H1 (cell line): ENCODE measurements at regions not wholly inside any gene's neighbourhood (a gene's known extent, or its start where the extent isn't known, plus 50 kb on each side); places are given as distances from the start of the nearest gene placed in this dataset.

ENCODE experiments used
- CTCF ChIA-PET: fragments of 300-600 bp; sonication (Branson Sonifier 250); formaldehyde crosslinking; loops from one replicate; lab custom pipeline; 2021; ENCODE audit not compliant: partially characterized antibody; lab: Charles Lee
- POLR2A ChIA-PET: fragments of 300-600 bp; sonication (Branson Sonifier 250); formaldehyde crosslinking; loops from one replicate; lab custom pipeline; 2021; ENCODE audit warnings: inconsistent platforms; ENCODE audit not compliant: partially characterized antibody; lab: Charles Lee
- DNase-seq, 2 experiments: peaks; one replicate each; pipeline versions ENCODE4 v3.0.0 to v3.0.0-alpha.2; 2010 to 2022; ENCODE audit warnings: low spot score in 2 of 2, low read depth in 1 of 2, mixed read lengths in 1 of 2
- FAIRE-seq: peaks from 2 replicates; lab custom pipeline; 2011; peaks lifted over from hg19 to GRCh38; lab: Jason Lieb, UNC
- H2AFZ ChIP-seq: 2 replicates; pipeline ENCODE4 v1.8.1; 2012; ENCODE audit warnings: low read length, inconsistent platforms
- H2AK5ac ChIP-seq: 2 replicates; pipeline ENCODE4 v1.6.1; 2013; ENCODE audit warnings: low read depth, low read length
- H2BK120ac ChIP-seq: replicated peaks from 2 replicates; pipeline ENCODE3; 2013; ENCODE audit warnings: low read depth, low read length, inconsistent platforms
- H2BK12ac ChIP-seq: 2 replicates; pipeline ENCODE4 v1.6.1; 2013; ENCODE audit warnings: low read depth, low read length
- H2BK15ac ChIP-seq: 2 replicates; pipeline ENCODE4 v1.6.1; 2013; ENCODE audit warnings: low read length
- H2BK20ac ChIP-seq: 2 replicates; pipeline ENCODE4 v1.6.1; 2013; ENCODE audit warnings: low read length
- H2BK5ac ChIP-seq: 2 replicates; pipeline ENCODE4 v1.6.1; 2013; ENCODE audit warnings: low read depth, low read length
- H3K14ac ChIP-seq: 2 replicates; pipeline ENCODE4 v1.6.1; 2013; ENCODE audit warnings: inconsistent platforms; ENCODE audit not compliant: insufficient read length
- H3K18ac ChIP-seq: 2 replicates; pipeline ENCODE4 v1.6.1; 2013; ENCODE audit warnings: low read length; ENCODE audit errors: extremely low read depth
- H3K23ac ChIP-seq: 2 replicates; pipeline ENCODE4 v1.6.1; 2013; ENCODE audit warnings: inconsistent platforms; ENCODE audit not compliant: insufficient read length
- H3K23me2 ChIP-seq: 2 replicates; pipeline ENCODE4 v1.6.1; 2013; ENCODE audit warnings: low read depth, low read length
- H3K27ac ChIP-seq: 2 replicates; pipeline ENCODE4 v1.6.1; 2011; ENCODE audit warnings: low read depth, low read length, inconsistent platforms
- H3K27me3 ChIP-seq, 4 experiments: replicated peaks in 1 of 4; 1 replicate in 1 of 4; 2 replicates in 3 of 4; pipeline versions ENCODE4 v1.6.1 to v1.8.1; 2011 to 2013; ENCODE audit warnings: low read length in 3 of 4, mild to moderate bottlenecking in 3 of 4, inconsistent platforms in 2 of 4, mixed read lengths in 2 of 4, moderate library complexity in 1 of 4; ENCODE audit not compliant: control insufficient read depth in 3 of 4, insufficient read depth in 3 of 4; ENCODE audit errors: extremely low read depth in 1 of 4
- H3K36me3 ChIP-seq, 4 experiments: 2 replicates each; pipeline versions ENCODE4 v1.6.1 to v1.8.1; 2011 to 2013; ENCODE audit warnings: mild to moderate bottlenecking in 4 of 4, low read length in 3 of 4, moderate library complexity in 2 of 4, control low read depth in 1 of 4, inconsistent platforms in 1 of 4; ENCODE audit not compliant: insufficient read depth in 4 of 4, control insufficient read depth in 2 of 4
- H3K4ac ChIP-seq: replicated peaks from 2 replicates; pipeline ENCODE3; 2013; ENCODE audit warnings: low read length, low read depth, mixed read lengths, inconsistent platforms; ENCODE audit not compliant: insufficient read length
- H3K4me1 ChIP-seq, 4 experiments: replicated peaks in 1 of 4; 1 replicate in 1 of 4; 2 replicates in 3 of 4; pipeline versions ENCODE4 v1.6.1 to v1.8.1; 2011 to 2013; ENCODE audit warnings: low read length in 3 of 4, inconsistent platforms in 2 of 4, mixed read lengths in 1 of 4; ENCODE audit not compliant: insufficient read depth in 4 of 4, control insufficient read depth in 3 of 4
- H3K4me2 ChIP-seq, 2 experiments: 2 replicates each; pipeline versions ENCODE4 v1.6.1 to v1.8.1; 2011 to 2013; ENCODE audit warnings: low read depth in 2 of 2, low read length in 2 of 2, control low read depth in 1 of 2, inconsistent platforms in 1 of 2, mild to moderate bottlenecking in 1 of 2; ENCODE audit not compliant: insufficient read depth in 1 of 2
- H3K4me3 ChIP-seq, 4 experiments: fragments of 200-600, 300-600 bp in 1 of 4; sonication (generic), shearing (Covaris generic), sonication (Bioruptor Twin) in 1 of 4; 2 replicates each; pipeline versions ENCODE4 v1.5.1 to v1.8.1; 2011 to 2016; ENCODE audit warnings: low read length in 4 of 4, low read depth in 3 of 4, control low read depth in 2 of 4, inconsistent platforms in 2 of 4, mild to moderate bottlenecking in 2 of 4, mixed read lengths in 1 of 4, moderate library complexity in 1 of 4; ENCODE audit not compliant: insufficient read depth in 2 of 4; ENCODE audit errors: extremely low read depth in 1 of 4
- H3K56ac ChIP-seq: replicated peaks from 2 replicates; pipeline ENCODE3; 2013; ENCODE audit warnings: low read depth, mild to moderate bottlenecking, mixed read lengths, low read length, inconsistent platforms; ENCODE audit not compliant: insufficient read length
- H3K79me1 ChIP-seq: 2 replicates; pipeline ENCODE4 v1.6.1; 2013; ENCODE audit warnings: low read depth, low read length, control low read depth
- H3K79me2 ChIP-seq, 2 experiments: 2 replicates each; pipeline versions ENCODE4 v1.6.1 to v1.8.1; 2012 to 2013; ENCODE audit warnings: low read length in 2 of 2, mild to moderate bottlenecking in 2 of 2, inconsistent platforms in 1 of 2; ENCODE audit not compliant: insufficient read depth in 2 of 2, control insufficient read depth in 1 of 2
- H3K9ac ChIP-seq, 4 experiments: replicated peaks in 1 of 4; 1 replicate in 1 of 4; 2 replicates in 3 of 4; pipeline versions ENCODE4 v1.6.1 to v1.8.1; 2011 to 2013; ENCODE audit warnings: low read depth in 3 of 4, low read length in 3 of 4, control low read depth in 2 of 4, mild to moderate bottlenecking in 2 of 4, moderate library complexity in 2 of 4, inconsistent platforms in 1 of 4; ENCODE audit errors: extremely low read depth in 1 of 4
- H3K9me3 ChIP-seq, 2 experiments: 2 replicates each; pipeline versions ENCODE4 v1.6.1 to v1.8.1; 2012 to 2013; ENCODE audit warnings: mild to moderate bottlenecking in 2 of 2, moderate library complexity in 2 of 2, control low read depth in 1 of 2, inconsistent platforms in 1 of 2, low read depth in 1 of 2, low read length in 1 of 2, mixed read lengths in 1 of 2; ENCODE audit not compliant: insufficient read depth in 2 of 2
- H4K20me1 ChIP-seq, 2 experiments: replicated peaks in 1 of 2; 2 replicates each; pipeline versions ENCODE3 to v1.8.1; 2011 to 2013; ENCODE audit warnings: inconsistent platforms in 2 of 2, low read length in 2 of 2, mild to moderate bottlenecking in 1 of 2; ENCODE audit not compliant: insufficient read depth in 2 of 2, control insufficient read depth in 1 of 2
- H4K5ac ChIP-seq: 2 replicates; pipeline ENCODE4 v1.6.1; 2013; ENCODE audit warnings: low read length, low read depth, mixed read lengths, inconsistent platforms; ENCODE audit not compliant: insufficient read length
- H4K8ac ChIP-seq: 2 replicates; pipeline ENCODE4 v1.8.0; 2013; ENCODE audit warnings: mild to moderate bottlenecking, moderate library complexity, low read length, inconsistent platforms; ENCODE audit not compliant: insufficient read depth; ENCODE audit errors: extremely low read depth
- H4K91ac ChIP-seq: replicated peaks from 2 replicates; pipeline ENCODE3; 2013; ENCODE audit warnings: low read length, mixed read lengths, inconsistent platforms; ENCODE audit not compliant: insufficient read length
- CBX8 ChIP-seq: fragments of 300-800, 300-1000 bp; sonication (generic); IDR thresholded peaks from 2 replicates; pipeline ENCODE4 v1.7.1; 2016; ENCODE audit warnings: low read depth, low read length, borderline replicate concordance
- CEBPB ChIP-seq: IDR thresholded peaks from 2 replicates; pipeline ENCODE4 v1.6.1; 2012; ENCODE audit warnings: low read depth, low read length
- EZH2 ChIP-seq: fragments of 200-600 bp; sonication (generic); IDR thresholded peaks from 2 replicates; pipeline ENCODE4 v1.7.1; 2012; ENCODE audit warnings: low read depth, mild to moderate bottlenecking, moderate library complexity, low read length, inconsistent platforms; ENCODE audit not compliant: severe bottlenecking
- FOSL1 ChIP-seq: IDR thresholded peaks from 2 replicates; pipeline ENCODE4 v1.6.1; 2011; ENCODE audit warnings: mild to moderate bottlenecking, low read depth, low read length, moderate library complexity; ENCODE audit not compliant: insufficient read depth
- JUN ChIP-seq: IDR thresholded peaks from 2 replicates; pipeline ENCODE4 v1.6.1; 2011; ENCODE audit warnings: low read depth, mild to moderate bottlenecking, improper control_type of control experiment, low read length
- KDM1A ChIP-seq: fragments of 200-600, 300-600 bp; sonication (generic); IDR thresholded peaks from 2 replicates; pipeline ENCODE4 v1.7.1; 2016; ENCODE audit warnings: mild to moderate bottlenecking, low read length, borderline replicate concordance
- MAFK ChIP-seq: IDR thresholded peaks from 2 replicates; pipeline ENCODE4 v1.6.1; 2012; ENCODE audit warnings: low read depth, mild to moderate bottlenecking, improper control_type of control experiment, low read length
- RNF2 ChIP-seq: fragments of 200-900, 300-1000 bp; sonication (generic); IDR thresholded peaks from 2 replicates; pipeline ENCODE4 v1.7.1; 2016; ENCODE audit warnings: borderline replicate concordance, low read depth, mild to moderate bottlenecking, antibody characterized with exemption, low read length; ENCODE audit not compliant: poor library complexity, severe bottlenecking; ENCODE audit errors: missing control alignments
- SIRT6 ChIP-seq: IDR thresholded peaks from one replicate; pipeline ENCODE4 v1.7.1; 2012; ENCODE audit warnings: low read length, inconsistent platforms
- SP1 ChIP-seq: IDR thresholded peaks from 2 replicates; pipeline ENCODE4 v1.6.1; 2011; ENCODE audit warnings: low read depth, low read length
- SP2 ChIP-seq: IDR thresholded peaks from 2 replicates; pipeline ENCODE4 v1.6.1; 2012; ENCODE audit warnings: mild to moderate bottlenecking, low read length, inconsistent platforms
- TBP ChIP-seq: IDR thresholded peaks from 2 replicates; pipeline ENCODE4 v1.6.1; 2011; ENCODE audit warnings: low read depth, low read length, improper control_type of control experiment
- TEAD4 ChIP-seq: IDR thresholded peaks from 2 replicates; pipeline ENCODE4 v1.6.1; 2012; ENCODE audit warnings: low read depth, low read length, inconsistent platforms, mixed read lengths
- WGBS, 2 experiments: shearing (Covaris generic) in 1 of 2; methylation state at CpG; one replicate each; pipeline versions ENCODE4 v1.1.6 to v1.1.7; 2013 to 2015; ENCODE audit warnings: low lambda C conversion rate in 2 of 2, mixed read lengths in 2 of 2, inconsistent platforms in 1 of 2, low coverage in 1 of 2, missing lambda C conversion rate in 1 of 2; ENCODE audit not compliant: insufficient replicate concordance in 2 of 2, insufficient coverage in 1 of 2, insufficient read length in 1 of 2; ENCODE audit errors: extremely low coverage in 1 of 2, missing lambda C conversion rate in 1 of 2; 5-methylcytosine and 5-hydroxymethylcytosine counted together
- TF ChIP-seq, protein P1 (sequence below): IDR thresholded peaks from 2 replicates; pipeline ENCODE4 v1.6.1; 2011; ENCODE audit warnings: low read length, improper control_type of control experiment

DNA sequence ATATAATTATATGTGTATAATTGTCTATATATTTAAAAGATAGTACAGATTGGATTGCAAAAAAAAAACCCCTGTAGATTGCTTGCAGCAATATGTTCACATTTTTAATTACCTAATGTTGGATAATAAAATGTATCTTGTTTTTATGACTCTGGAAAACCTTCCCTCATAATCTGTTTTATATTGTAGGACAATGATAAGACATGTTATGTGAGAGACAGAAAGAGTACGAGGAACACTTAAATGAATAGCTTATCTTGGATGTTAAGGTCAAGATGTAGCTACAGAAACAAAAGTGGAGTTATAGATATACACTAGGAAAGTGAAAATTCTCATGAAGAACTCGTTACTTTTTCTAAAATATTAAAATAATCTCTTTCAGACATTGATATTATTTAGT is 691.6 kb upstream of the IMPG1 start:
- H4K8ac ChIP-seq: no peak overlapping the region
- no peak for FAIRE-seq

More for the DNA sequence above, 691.6 kb upstream of the IMPG1 start:
- CTCF ChIA-PET: interaction anchor here (1.0 kb wide), 1 partner anchor 23 kb away, joined by 3 read pairs; no protein-coding TSS in a partner anchor
- Histone ChIP-seq H3K9me3 (no peaks in the 10 kb centered on the region), H2AK5ac (no peak overlapping the region), H3K79me2 (no peaks in the 10 kb centered on the region), H3K18ac (no peak overlapping the region), H2BK20ac (no peak overlapping the region), H3K27ac (no peak overlapping the region), H2BK15ac (no peak overlapping the region), H3K27me3 (no peaks in the 10 kb centered on the region), H3K4me2 (no peak overlapping the region), H2AFZ (no peak overlapping the region), H2BK12ac (no peak overlapping the region), H4K5ac (no peak overlapping the region), H3K4me3 (no peak overlapping the region), H4K91ac (no peak overlapping the region), H3K23ac (no peak overlapping the region), H2BK120ac (no peak overlapping the region), H3K14ac (no peak overlapping the region), H3K23me2 (no peaks in the 10 kb centered on the region), H4K20me1 (no peaks in the 10 kb centered on the region), H3K79me1 (no peaks in the 10 kb centered on the region), H3K56ac (no peak overlapping the region), H3K4ac (no peak overlapping the region), H3K36me3 (no peaks in the 10 kb centered on the region), H3K4me1 (no peaks in the 10 kb centered on the region), H3K9ac (no peak overlapping the region), H2BK5ac (no peak overlapping the region)
- POLR2A ChIA-PET: no interaction called here
- 92% methylated on average over 2 of the region's 2 CpGs; no CpG with 5 or more reads in 1 of the 2 experiments for WGBS, 2 experiments
- no peak for DNase-seq
- TF ChIP-seq SIRT6 (no peak), RNF2 (no peak), EZH2 (no peak), SP1 (no peak), FOSL1 (no peak), TEAD4 (no peak), KDM1A (no peak), MAFK (no peak), TBP (no peak), JUN (no peak), CBX8 (no peak), SP2 (no peak), CEBPB (no peak)
- TF ChIP-seq, protein P1, sequence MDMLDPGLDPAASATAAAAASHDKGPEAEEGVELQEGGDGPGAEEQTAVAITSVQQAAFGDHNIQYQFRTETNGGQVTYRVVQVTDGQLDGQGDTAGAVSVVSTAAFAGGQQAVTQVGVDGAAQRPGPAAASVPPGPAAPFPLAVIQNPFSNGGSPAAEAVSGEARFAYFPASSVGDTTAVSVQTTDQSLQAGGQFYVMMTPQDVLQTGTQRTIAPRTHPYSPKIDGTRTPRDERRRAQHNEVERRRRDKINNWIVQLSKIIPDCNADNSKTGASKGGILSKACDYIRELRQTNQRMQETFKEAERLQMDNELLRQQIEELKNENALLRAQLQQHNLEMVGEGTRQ: no peak
